ENCODE measurements at regions not wholly inside any gene's neighbourhood (a gene's known extent, or its start where the extent isn't known, plus 50 kb on each side); places are given as distances from the start of the nearest gene placed in this dataset.

DNA sequence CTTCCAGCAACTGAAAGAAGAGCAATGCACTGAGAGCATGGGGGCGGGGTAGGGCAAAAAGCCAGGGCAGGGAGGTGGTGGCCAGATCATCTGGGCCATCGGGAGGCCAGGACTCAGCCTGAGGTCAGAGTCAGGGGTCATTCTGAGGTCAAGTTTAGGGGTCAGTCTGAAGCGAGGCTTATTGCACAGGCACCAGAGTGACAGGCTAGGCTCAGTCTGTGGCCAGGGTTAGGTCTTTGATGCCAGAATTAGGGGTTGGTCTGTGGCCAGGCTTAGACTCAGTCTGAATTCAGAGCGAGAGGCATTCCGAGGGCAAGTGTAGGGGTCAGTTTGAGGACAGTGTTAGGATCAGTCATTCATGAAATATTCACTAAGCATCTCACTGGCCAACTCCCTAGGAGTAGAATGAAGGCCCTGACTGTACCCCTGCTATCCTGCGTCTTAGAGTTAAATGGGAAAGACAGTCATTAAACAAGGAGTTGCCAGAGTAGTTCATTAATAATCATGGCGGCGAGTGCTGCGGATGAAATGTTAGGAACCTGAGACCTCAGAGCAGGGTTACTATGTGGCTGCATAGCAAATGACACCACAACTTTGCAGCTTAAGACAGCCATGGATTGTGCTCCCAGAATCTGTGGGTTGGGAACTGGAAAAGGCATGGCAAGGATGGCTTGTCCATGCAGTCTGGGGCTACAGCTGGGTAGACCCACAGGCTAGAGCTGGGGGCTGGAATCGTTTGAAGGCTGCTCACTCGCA is 198.7 kb downstream of the CYP26B1 start:
- FAIRE-seq (no peak), DNase-seq (ENCODE audit: insufficient read length) (no peak)
- TF ChIP-seq POLR2AphosphoS5 (IDR thresholded peaks at IDR 0.05; ENCODE audit: low read depth, low read length) (no peak), TAF1 (IDR thresholded peaks at IDR 0.05; ENCODE audit: borderline replicate concordance, low read depth, low read length) (no peak), POLR2A (IDR thresholded peaks at IDR 0.05; ENCODE audit: low read depth, low read length) (no peak)

DNA sequence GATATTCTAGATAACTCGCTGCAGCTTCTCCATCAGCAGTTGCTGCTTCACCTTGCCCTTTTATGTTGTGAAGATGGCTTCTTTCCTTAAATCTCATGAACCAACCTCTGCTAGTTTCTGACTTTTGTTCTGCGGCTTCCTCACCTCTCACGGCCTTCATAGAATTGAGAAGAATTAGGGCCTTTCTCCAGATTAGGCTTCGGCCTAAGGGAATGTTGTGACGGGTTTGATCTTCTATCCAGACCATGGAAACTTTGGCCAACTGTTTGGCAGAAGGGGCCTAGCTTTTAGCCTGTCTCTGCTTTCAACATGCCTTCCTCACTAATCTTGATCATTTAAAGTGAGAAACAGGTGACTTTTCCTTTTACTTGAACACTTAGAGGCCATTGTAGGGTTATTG is 199.9 kb downstream of the CYP26B1 start:
- FAIRE-seq (no peak), DNase-seq (ENCODE audit: insufficient read length) (no peak)
- TF ChIP-seq TAF1 (IDR thresholded peaks at IDR 0.05; ENCODE audit: borderline replicate concordance, low read depth, low read length) (no peak), POLR2A (IDR thresholded peaks at IDR 0.05; ENCODE audit: low read depth, low read length) (no peak), POLR2AphosphoS5 (IDR thresholded peaks at IDR 0.05; ENCODE audit: low read depth, low read length) (no peak)

DNA sequence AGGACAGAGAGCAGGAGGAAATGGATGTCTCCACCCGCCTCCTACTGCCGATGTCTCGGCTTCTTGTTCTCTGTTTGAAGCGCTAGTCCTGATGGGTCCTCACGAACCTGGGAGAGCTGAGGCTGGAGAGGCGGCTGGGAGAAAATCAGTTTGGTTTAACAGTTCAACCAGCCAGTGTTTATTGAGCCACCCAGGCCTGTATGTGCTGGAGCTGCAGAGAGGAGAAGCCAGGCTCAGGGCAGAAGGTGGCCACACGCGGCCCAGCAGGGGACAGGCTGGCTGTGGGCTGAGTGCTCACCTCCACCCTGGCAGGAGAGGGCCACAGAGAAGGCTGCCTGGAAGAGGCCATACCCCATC is 202.1 kb downstream of the CYP26B1 start:
- DNase-seq (ENCODE audit: insufficient read length) = no peak
- no peak for TF ChIP-seq POLR2AphosphoS5 (IDR thresholded peaks at IDR 0.05; ENCODE audit: low read depth, low read length)
- TF ChIP-seq TAF1 (IDR thresholded peaks at IDR 0.05; ENCODE audit: borderline replicate concordance, low read depth, low read length) = no peak
- no peak for TF ChIP-seq POLR2A (IDR thresholded peaks at IDR 0.05; ENCODE audit: low read depth, low read length)
- FAIRE-seq = no peak

DNA sequence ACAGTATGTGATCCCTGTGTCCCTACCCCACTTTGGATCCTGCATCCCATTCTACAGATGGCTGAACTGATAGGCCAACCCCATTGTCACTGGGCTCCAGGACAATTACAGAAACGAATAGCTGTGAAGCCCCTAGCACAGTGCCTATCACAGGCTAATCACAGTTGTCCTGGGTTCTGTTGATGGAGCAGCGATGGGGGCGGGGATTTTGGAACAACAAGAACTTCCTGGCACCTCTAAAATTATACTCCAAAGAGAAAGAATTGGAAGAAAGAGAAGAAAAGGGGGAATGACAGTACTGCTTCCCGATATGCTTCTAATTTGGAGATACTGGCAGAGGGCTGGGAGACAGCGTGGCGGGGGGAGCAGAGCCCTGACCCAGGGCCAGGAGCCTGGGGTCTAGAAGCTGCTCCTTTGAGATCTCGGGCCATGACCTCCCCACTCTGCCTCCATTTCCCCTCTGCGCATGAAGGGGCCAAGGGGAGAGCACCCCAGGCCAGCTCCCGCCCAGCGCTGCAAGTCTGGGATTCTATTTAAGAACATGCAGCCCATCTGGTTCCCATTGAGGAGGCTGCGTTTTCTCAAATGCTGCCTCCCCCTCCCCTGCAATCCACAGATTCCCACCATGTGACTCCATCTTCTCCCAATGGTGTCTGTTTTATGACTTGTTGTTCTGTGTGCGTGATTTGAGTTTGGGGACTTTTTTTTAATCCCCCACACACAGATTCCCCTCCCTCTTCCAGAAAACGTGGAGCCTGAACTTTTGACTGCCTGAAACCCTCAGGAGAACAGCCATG is 202.7 kb downstream of the CYP26B1 start:
- TF ChIP-seq POLR2A (IDR thresholded peaks at IDR 0.05; ENCODE audit: low read depth, low read length) (no peak), POLR2AphosphoS5 (IDR thresholded peaks at IDR 0.05; ENCODE audit: low read depth, low read length) (no peak), TAF1 (IDR thresholded peaks at IDR 0.05; ENCODE audit: borderline replicate concordance, low read depth, low read length) (no peak)
- FAIRE-seq (no peak), DNase-seq (ENCODE audit: insufficient read length) (no peak)

DNA sequence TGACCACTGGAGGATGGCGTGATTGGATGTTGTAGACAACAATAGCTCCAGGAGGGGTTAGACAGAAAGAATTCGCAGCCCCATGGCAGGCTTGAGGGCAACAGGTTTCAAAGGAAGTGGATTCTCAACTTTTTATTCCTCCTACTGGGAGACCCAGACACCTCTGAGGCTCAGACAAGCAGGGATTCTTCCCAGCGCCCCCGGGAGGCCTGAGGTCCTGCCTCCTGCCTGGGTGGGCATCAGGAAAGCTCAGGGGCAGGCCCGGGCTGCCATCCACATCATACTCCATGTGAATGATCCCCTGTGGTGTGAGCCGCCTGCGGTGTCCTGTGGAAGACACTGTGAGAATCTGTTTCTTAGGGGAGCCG is 203.5 kb downstream of the CYP26B1 start:
- FAIRE-seq (no peak), DNase-seq (ENCODE audit: insufficient read length) (no peak)
- no peak for TF ChIP-seq POLR2AphosphoS5 (IDR thresholded peaks at IDR 0.05; ENCODE audit: low read depth, low read length)
- no peak for TF ChIP-seq TAF1 (IDR thresholded peaks at IDR 0.05; ENCODE audit: borderline replicate concordance, low read depth, low read length)
- no peak for TF ChIP-seq POLR2A (IDR thresholded peaks at IDR 0.05; ENCODE audit: low read depth, low read length)

DNA sequence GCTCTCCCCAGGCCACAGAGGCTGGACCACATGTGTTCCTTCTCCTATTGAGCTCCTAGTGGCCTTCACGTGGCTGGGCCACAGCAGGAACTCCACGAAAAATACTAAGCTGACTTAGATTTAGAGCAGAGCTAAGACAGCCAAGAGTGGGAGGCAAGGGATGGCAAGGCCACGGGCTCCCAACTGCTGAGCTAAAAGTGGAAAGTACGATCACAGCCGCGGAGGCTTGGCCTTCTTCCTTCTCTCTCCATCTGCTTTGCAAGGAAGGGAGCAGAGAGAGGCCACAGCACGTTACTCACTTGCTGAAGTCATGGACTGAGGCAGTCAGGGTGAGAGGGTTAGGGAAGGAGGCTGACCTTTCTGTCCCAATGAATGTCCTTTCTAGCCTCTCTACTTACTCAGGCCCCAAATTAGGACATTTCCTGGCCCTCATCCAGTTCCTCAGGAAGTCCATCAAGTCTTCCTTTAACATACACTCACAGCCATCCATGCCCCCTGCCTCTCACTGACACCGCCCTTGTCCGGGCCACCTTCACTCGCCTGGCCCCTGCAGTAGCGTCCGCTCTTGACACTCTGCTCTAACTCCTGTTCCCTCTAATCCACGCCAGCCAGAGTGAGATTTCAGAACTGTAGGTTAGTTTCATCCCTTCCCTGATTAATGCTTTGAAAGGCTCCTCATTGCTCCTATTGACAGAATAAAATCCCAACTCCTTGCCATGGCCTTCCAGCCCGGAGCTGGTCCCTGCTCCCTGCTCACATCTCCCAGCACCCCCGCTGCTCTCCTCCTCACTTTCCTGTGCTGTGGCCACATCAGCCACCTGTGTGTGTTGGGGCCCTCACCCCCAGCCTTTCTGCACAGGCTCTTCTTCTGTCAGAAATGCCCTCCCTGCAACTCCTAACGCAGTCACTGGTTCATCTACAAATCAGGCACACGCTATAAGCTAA is 204.2 kb downstream of the CYP26B1 start:
- TF ChIP-seq TAF1 (IDR thresholded peaks at IDR 0.05; ENCODE audit: borderline replicate concordance, low read depth, low read length) = no peak
- no peak for TF ChIP-seq POLR2A (IDR thresholded peaks at IDR 0.05; ENCODE audit: low read depth, low read length)
- no peak for TF ChIP-seq POLR2AphosphoS5 (IDR thresholded peaks at IDR 0.05; ENCODE audit: low read depth, low read length)
- DNase-seq (ENCODE audit: insufficient read length) (no peak), FAIRE-seq (no peak)

DNA sequence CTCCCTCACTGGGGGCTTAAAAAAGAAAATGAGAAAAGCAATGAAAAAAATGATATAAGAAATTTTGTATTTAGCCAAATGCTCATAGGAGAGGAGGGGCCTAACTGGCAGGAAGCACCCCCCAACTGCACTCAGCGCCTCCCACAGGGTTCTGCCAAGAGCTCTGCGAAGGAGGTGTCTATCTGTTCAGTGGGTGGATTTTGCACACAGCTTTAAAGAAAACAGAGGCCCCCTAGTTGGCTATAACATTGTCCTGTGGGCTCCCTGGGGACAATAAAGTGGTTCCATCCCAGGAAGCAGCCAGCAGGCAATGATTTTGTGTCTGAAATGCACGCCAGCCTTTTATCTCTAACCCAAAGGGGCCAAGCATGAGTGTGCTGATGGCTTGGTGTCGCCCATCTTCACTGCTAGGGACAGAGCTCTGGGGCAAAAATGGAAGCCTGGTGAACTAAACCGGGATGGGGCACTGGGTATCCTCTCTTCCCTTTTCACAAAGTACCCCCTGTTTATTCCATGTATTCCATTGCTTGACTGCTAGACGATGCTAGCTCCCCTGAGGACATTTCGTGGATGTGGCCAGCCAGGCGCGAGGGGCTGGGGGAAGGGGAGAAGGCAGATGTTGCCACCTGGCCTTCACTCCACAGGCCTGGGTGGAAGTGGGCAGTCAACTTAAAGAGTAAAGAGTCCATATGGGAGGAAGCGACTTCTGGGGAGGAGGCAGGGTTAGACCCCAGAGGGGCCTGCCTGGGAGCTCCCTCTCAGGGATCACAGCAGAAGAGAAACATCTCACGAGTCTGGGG is 205.7 kb downstream of the CYP26B1 start:
- no peak for TF ChIP-seq TAF1 (IDR thresholded peaks at IDR 0.05; ENCODE audit: borderline replicate concordance, low read depth, low read length)
- TF ChIP-seq POLR2AphosphoS5 (IDR thresholded peaks at IDR 0.05; ENCODE audit: low read depth, low read length) = no peak
- no peak for TF ChIP-seq POLR2A (IDR thresholded peaks at IDR 0.05; ENCODE audit: low read depth, low read length)
- FAIRE-seq (no peak), DNase-seq (ENCODE audit: insufficient read length) (no peak)

DNA sequence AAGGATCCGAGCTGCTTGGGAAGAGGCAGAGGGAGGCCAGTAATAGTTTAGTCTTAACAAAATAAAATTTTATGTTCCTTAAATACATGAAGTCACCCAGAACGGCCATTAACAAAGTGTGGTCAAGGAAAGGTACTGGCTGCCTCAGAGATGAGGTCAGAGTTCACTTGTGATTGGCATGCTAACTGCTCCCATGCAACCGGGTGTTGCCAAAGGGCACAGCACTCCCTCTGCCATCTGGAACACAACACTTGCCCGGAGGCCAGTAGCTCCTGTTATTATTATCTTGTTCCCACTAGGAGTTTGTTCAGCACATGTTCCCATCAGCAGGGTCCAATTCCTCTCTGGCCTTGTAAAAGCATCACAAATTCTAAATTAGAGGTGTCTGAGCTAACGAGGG is 207.0 kb downstream of the CYP26B1 start:
- DNase-seq (ENCODE audit: insufficient read length) = no peak
- TF ChIP-seq TAF1 (IDR thresholded peaks at IDR 0.05; ENCODE audit: borderline replicate concordance, low read depth, low read length) (no peak), POLR2A (IDR thresholded peaks at IDR 0.05; ENCODE audit: low read depth, low read length) (no peak), POLR2AphosphoS5 (IDR thresholded peaks at IDR 0.05; ENCODE audit: low read depth, low read length) (no peak)
- no peak for FAIRE-seq

DNA sequence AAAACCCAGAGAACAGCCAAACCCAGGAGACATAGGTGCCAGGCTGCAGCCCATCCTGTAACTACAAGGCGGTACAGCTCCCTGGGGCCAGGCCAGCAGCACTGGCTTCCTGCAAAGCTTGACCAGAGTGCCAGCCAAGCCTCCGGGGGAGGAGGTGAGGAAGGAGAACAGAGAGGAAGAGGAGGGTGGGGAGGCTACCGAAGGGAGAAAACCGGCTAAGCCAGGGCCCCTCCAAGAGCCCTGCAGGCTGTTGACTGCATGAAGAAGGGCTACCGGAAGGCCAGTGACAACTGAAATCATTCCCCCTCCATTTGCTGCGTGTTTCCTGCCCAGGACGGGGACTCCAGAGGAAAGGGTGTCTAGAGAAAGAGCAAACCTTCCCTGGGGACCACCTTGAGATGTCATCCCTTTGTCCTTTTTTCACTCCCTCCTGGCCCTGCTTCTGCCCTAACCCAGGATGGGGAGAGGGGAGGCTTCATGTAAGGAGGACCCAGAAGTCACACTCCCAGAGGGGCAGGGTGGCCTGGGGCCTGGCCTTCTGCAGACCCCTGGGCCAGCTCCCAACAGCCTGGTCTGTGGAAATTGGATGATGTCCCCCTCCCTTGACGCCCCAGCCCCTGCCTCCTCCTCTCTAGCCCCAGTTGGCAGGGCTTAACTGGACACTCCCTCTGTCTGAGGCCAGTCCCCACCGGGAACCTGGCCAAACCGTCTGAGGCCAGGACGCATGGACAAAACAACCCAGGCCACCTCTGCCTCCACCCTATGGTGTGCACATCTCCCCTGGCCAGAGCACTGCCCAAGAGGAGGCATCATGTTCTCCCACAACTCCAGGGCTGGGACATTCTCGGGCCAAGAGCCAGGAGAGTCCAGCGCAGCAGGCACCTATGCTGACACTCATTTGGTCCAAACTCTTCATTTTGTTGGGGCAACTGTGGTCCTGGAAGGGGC is 207.8 kb downstream of the CYP26B1 start:
- no peak for FAIRE-seq
- DNase-seq (ENCODE audit: insufficient read length) = no peak
- TF ChIP-seq TAF1 (IDR thresholded peaks at IDR 0.05; ENCODE audit: borderline replicate concordance, low read depth, low read length) (no peak), POLR2AphosphoS5 (IDR thresholded peaks at IDR 0.05; ENCODE audit: low read depth, low read length) (no peak), POLR2A (IDR thresholded peaks at IDR 0.05; ENCODE audit: low read depth, low read length) (no peak)
